ENCODE measurements at regions not wholly inside any gene's neighbourhood (a gene's known extent, or its start where the extent isn't known, plus 50 kb on each side); places are given as distances from the start of the nearest gene placed in this dataset.
"Not testable (repeated sequence)": the region's sequence is repeated elsewhere in the genome, so short reads cannot be mapped to it uniquely, and the experiment has no call there.

DNA sequence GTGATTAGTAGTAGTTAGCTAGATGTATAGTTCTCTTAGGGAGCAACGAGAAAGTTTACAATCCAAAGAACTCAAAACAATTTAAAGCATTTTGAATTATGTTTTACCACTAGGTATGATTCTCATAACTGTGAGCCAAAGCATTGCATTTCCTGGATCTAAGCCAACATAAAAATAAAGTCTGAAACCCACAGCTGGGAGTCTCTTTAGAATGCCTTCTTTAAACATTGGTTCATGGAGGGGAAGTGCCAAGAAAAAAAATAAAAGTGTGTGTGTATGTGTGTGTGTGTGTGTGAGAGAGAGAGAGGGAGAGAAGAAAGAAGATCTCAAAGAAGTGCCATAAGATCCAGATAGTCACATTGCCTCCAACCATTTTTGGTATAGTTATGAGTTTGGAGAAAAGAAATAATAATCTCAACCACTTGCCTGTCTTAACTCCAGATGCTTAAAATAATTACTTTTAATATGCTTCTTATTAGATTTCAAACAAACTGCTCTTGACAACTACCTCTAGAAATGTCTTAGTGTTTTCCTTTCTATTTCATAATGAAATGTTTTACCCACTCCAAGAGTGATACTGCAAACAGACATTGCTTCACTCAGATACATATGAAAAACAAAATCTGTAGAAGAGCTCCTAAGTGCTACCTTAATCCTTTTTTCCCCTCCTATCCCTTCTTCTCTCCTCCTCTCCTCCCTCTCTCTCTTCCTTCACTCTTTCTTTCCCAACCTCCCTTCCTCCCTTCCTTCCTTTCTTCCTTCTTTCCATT lies 554.1 kb downstream of the KCTD12 start:
- no peak for DNase-seq

DNA sequence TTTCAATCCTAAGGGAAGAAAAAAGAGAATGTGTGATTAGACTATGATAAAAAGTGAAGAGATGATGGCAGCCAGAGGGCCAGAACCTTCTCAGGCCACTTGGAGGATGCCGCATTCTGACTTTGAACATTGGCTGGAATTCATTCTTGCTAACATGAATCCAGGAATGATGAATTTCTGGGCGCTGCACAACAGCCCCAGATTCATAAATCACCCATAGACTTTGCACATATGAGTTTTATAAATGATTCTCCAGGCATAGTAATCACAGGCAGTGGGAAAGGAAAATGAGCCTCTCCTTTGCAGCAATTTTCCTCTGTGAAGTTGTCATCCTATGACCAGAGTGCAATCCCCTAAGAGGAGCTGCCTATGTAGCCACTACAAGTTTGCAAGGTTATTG lies 555.4 kb downstream of the KCTD12 start:
- no peak for DNase-seq

DNA sequence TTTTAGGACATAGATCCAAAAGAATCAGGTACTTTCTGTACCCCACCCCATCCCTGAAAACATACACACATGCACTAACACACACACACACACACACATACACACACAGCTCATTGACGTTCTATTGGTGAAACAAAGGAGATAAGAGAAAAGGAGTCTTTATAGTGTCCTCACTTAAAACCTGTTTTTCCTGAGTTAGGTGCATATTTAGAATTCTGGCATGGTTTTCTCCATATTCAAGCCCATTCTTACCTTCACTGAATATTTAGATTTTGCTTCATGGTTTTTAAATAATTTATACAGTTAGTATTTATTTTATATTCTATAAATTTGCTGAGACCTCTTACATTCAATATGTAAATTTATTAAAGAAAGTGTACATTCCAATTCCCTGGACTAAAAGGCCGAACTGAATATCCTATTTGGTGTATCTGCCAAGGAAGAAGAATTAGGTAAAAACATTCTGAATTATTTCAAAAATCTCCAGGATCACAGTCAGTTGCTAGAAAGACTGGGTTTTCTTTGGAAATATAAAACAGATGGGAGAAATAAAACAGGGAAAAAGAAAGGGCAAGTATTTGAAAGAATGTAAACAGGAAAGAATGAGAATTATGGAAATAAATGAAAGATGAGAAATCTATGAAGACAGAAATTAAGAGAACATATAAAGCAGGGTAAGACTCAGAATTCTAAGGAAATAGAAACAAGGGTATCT lies 556.2 kb downstream of the KCTD12 start:
- no peak for DNase-seq

DNA sequence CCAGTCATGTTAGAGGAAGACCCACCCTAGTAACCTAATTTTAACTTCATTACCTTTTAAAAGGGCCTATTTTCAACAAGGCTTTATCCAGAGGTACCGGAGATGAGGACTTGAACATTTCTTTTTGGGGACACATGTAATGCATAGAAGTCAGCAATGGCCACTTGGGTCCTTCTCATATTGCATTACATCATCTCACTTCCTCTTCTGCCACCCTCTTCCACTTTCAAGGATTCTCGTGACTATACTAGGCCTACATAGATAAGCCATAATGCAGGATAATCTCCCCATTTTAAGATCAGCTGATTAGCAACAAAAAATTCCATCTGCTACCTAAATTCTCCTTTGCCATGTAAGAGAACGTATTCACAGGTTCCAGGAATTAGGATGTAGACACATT lies 557.2 kb downstream of the KCTD12 start:
- DNase-seq = no peak

DNA sequence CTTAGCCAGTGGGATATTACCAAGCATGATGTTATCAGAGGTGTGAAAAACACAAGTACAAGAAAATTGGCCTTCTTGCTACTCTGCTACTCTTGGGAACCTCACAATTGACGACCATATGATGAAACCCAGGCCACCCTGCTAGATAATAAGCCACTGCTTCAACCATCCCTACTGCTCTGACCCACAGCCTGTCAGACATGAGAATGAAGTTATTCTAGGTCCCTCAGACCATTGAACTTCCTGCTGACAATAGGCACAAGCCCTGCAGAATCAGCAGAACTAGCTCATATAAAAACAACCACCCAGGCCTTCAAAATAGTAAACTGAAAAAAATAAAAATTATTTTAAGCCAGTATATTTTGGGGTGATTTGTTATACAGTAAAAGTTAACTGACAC lies 559.9 kb downstream of the KCTD12 start:
- DNase-seq = no peak

DNA sequence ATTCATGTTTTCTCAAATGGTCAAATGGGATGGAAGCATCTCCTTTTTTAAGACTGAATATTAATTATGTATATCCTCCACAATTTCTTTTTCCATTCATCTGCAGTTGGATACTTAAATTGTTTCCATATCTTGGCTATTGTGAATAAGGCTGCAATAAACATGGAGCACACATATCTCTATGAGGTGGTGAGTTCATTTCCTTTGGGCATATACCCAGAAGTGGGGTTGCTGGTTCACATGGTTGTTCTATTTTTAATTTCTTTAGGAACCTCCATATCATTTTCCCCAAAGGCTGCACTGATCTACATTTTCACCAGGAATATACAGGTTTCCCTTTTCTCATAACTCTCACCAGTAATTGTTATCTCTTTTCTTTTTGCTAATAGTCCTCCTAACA lies 566.3 kb downstream of the KCTD12 start:
- no peak for DNase-seq

DNA sequence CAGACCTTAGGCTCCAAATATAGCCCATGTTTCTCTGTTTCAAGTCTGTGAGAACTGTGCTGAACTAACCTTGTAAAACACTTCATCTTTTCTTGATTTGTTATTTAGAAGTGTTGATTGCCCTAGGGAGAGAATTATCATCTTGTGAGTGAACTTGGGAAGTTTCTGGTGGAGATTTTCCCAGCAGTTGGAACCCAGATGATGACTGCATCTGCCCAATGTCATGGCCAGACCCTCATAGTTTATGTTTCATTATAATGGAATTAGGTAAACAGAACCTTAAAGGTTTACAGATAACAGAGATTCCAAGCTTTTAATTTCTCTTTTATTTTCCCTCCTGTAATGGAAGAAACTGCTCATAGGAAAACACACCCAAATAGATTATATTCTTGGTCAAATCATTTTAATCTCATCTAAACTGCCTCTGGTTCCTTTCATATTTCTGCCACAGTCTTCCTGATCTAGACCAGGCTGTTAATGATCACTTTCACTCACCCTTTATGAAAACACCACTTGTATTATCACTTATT lies 569.1 kb downstream of the KCTD12 start:
- no peak for DNase-seq

DNA sequence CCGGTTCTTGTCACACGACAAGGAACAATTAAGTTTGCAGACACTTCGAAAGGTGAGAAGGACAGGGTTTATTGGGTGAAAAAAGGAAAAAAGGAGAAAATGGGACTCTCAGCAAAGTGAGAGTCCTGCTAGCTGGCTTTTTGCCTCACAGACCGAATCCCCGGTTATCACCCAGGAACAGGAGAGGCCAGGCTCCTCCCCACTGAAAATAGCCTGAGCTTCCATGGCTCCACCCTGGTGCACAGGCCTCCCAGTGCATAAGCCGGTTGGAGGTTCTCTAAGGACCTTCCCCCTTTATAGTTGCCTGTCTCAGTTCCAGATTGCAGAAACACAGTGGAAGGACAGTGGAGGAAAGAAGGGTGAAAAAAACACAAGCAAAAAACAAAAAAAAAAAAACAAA lies 571.7 kb downstream of the KCTD12 start:
- DNase-seq = no peak

DNA sequence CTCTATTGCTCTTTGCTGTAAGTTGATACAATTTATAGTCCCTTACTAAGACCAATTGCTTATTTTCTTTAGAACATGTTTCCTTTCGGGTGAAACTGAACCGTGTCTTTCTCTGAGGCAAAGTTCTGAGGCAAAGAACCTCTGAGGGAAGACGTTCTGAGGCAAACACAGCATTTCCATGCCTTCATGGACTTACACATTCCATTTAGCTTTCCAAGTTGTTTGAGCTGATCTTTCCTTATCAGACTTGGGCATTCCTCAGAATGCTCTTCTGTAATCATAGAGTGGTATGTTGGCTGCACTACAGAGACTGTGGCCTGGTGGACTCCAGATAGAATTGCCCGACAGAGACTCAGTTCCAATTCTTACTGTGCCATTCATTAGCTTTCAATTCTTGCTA lies 579.1 kb downstream of the KCTD12 start:
- DNase-seq = no peak

DNA sequence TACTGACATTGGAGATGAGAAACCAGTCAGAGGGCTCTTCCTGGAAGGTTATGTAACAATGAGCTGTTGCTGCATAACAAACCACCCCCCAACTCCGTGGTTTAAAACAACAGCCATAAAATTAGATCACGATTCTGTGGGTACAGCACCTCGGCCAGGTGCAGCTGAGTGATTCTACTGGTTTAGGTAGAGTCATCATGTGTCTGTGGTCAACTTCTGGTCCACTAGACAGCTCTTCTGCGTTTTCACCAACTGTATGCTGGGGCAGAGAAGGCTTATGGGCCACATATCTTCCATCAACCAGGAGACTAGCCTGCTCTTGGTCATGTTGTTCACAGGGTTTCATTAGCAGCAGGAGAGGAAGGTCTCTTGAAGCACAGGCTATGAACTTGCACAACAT lies 585.5 kb downstream of the KCTD12 start:
- DNase-seq = no peak

DNA sequence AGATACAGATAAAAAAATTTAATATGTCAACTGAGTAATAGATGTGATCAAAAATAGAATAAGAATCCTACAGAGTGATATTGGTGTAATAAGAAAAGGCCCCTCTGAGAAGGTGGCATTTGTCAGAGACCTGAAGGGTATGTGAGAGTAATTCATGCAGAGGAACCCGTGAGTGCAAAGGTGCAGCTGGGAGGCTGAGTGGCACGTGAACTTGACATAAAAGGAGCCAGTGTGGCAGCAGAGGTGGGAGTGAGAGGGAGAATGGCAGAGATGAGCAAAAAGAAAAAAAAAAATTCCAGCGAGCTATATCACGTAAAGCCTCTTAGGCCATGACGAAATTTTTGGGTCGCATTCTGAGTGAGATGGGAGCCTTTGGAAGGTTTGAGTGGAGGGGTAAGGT lies 588.9 kb downstream of the KCTD12 start:
- no peak for DNase-seq

DNA sequence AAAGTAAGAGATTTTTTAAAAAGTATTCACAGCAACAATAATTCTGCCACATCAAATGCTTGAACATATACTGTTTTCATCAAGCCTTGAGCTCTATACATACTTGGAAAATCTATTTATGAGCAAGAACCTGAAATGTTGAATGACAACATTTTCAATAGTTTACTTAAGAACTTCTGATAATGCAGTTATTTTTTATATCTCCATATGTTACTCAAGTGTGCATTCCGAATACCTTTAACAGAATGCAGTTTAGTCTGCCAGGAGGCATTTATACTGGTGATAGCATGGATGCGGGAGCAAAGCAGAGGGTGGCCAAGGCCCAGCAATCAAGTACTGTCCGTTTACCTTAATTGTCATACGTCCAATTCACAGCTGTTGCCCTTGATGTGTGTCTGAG lies 589.5 kb downstream of the KCTD12 start:
- no peak for DNase-seq

DNA sequence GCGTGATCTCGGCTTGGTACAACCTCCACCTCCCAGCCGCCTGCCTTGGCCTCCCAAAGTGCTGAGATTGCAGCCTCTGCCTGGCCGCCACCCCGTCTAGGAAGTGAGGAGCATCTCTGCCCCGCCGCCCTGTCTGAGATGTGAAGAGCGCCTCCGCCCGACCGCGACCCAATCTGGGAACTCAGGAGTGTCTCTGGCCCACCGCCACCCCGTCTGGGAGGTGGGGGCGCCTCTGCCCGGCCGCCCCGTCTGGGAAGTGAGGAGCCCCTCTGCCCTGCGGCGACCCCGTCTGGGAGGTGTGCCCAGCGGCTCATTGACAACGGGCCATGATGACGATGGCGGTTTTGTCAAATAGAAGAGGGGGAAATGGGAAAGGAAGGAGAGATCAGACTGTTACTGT lies 591.2 kb downstream of the KCTD12 start:
- DNase-seq = not testable (repeated sequence)

DNA sequence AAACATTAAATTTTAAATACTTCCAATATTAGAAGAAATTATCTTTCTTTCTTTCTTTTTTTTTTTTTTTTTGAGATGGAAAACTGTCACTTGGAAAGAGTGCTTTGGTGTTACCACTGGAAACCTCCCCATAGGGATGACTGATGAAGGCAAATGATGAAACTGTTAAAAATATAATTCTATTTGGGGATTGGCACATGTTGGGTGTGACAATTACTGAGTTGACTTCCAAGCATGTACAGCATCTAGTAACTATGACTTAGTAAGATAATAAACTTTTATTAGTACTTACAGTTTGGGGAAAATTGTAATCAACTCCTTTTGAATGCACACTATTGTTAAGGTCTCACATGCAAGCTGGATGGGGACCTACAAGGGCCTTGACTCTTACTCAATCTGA lies 592.5 kb downstream of the KCTD12 start:
- no peak for DNase-seq

DNA sequence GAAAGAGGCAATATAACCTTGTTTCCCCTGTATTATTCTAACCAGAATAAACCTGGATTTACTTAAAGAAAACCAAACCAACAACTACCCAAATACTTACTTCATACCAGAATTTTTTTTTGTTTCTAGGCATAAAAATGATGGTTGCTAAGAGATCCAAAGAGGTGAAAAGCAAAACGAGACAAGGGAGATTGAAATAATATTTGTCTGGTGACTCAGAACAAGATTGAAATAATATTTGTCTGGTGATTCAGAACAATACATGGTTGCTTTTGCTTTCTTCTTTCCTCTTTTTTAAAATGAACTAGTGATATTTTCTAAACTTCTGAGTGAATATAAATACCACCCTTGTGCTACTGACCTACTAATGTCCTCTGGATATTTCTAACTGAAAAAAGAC lies 592.9 kb downstream of the KCTD12 start:
- no peak for DNase-seq

DNA sequence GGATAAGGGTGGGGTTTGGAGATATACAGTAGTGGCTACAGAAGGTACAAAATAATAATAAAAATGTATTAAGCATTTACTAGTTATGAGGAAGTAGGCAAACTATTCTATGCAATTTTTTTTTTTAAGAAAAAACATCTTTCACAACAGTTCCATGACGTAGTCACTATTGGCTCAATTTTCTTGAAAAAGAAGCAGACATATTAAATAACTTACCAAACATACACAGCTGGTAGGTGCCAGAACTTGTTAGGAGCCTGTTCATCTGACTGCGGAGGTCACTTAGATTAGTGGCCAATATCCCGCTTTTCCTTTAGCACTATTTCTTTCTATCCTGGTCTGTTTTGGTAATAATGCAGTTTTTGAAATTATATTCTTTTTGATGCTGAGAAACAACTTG lies 593.5 kb downstream of the KCTD12 start:
- DNase-seq = no peak

DNA sequence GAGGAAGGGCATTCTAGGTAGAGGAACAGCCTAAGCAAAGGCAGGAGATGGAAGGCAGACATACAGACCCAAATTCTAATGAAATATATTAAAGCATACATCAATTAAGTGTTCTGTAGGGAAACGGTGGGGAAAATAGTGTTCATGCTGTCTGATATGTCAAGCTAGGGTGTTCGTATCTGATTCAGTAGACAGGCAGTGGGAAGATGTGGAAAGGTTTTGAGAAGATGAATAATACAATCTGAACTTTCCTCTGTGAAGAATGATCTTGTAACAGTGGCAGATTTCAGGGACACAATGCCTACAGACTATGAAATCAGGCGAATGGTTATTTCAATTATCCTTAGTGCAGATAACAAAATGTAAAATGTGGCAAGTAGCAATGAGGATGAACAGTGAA lies 594.2 kb downstream of the KCTD12 start:
- DNase-seq = no peak

DNA sequence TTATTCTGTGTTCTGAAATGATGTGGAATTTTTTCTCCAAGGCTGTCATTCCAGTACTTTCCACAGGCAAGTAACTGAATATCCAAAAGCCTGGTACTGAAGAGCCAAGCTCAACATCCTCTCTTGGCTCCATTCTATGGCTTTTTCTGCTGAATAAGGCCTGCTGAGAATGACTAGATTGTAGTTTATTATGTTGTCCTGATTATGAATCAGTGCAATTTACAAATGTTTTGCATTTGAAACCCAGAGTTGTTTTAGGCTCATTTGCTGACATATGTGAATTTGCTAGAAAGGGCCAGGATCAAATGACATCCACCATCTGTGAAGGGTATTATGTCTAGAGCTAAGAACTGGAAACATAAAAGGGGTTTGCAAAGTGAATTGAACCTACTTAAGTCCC lies 596.6 kb downstream of the KCTD12 start:
- DNase-seq = no peak

DNA sequence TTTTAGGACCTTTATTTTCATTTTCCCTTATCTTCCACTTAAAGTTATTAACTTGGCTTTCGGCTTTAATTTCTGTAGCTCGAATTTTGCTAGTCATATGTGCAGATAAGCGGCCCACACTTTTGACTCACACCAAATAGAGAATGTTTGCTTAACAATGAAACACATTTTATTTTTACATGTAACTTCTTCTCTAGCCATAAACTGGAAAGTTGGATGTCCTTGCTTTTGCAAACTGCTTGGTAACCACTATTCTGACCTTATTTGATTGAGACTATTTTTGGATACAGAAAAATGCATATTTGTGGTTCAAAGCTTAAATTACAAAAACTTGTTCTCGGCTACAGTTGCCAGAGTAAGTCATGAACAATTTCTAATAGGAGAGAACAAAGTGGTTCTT lies 600.0 kb downstream of the KCTD12 start:
- DNase-seq = no peak

DNA sequence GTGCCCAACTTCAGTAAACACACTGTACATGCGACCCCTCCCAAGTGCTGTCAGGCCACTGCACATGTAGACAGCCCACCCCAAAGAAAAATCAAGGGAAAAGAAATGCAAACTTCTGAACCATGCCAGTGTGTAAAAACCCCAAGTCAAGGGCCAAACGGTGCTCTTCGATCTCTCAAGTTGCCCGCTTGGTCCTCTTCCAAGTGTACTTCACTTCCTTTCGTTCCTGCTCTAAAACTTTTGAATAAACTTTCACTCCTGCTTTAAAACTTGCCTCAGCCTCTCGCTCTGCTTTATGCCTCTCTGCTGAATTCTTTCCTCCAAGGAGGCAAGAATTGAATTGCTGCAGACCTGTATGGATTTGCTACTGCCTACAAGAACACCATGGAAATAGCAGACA lies 600.7 kb downstream of the KCTD12 start:
- no peak for DNase-seq

DNA sequence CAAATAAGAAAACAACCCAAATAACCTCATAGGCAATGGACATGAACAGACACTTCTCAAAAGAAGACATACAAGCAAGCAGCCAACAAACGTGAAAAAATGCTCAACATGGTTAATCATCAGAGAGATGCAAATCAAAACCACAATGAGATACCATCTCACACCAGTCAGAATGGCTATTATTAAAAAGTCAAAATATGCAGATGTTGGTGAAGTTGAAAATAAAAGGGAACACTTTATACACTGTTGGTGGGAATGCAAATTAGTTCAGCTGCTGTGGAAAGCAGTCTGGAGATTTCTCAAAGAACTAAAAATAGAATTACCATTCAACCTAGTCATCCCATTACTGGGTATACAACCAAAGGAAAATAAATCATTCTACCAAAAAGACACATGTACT lies 606.4 kb downstream of the KCTD12 start:
- DNase-seq = not testable (repeated sequence)

DNA sequence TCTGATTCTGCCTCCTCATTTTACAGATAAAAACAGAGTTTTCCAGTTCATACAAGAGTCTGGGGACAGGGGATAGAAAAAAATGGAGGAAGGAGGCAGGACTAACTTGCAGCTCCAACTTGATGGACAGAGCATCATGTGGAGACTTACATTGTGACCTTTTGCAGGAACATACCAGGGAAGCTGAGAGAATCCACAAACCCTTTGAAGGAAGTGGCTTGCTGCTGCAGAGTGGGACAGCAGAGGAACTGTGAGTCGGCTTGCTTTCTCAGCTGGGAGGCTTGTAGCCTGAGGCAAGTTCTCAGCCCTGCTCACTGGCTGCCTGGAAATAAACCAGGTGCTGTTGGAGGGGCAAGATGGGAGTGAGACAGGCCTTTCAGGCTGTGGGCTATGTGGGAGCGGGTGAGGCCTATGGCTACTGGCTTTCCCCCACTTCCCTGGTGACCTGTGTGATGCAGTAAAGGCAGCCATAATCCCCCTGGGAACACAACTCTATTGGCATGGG lies 614.4 kb downstream of the KCTD12 start:
- no peak for DNase-seq

DNA sequence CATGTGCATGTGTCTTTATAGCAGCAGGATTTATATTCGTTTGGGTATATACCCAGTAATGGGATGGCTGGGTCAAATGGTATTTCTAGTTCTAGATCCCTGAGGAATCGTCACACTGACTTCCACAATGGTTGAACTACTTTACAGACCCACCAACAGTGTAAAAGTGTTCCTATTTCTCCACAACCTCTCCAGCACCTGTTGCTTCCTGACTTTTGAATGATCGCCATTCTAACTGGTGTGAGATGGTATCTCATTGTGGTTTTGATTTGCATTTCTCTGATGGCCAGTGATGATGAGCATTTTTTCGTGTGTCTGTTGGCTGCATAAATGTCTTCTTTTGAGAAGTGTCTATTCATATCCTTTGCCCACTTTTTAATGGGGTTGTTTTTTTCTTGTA lies 617.9 kb downstream of the KCTD12 start:
- not testable (repeated sequence) for DNase-seq

DNA sequence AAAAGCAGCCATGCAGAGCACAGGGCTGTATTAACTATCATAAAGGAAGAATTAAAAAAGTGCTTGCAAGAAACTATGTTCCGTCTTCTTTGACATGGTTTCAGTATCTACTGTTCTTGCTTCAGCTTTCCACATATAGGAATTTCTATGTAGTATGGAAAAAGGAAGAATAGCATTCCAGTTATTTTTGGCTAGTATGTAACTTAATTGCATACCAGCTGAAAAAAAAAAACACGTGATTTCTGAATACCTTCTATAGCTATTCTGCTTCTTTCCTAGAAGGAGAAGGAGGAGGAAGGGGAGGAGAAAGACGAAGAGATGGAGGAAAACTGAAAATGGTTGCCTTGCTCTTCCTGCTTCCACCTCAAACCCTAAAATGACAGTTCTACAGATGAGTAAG lies 619.0 kb downstream of the KCTD12 start:
- DNase-seq = no peak
